ENCODE measurements at regions not wholly inside any gene's neighbourhood (a gene's known extent, or its start where the extent isn't known, plus 50 kb on each side); places are given as distances from the start of the nearest gene placed in this dataset.

GRCh38 chr3:159151130-159151529 is 349.3 kb downstream of the MFSD1 start:
- no peak for TF ChIP-seq CTCF (conservative IDR thresholded peaks at IDR 0.05; ENCODE audit: low read length)
- no peak for TF ChIP-seq EZH2phosphoT487 (IDR thresholded peaks at IDR 0.05; ENCODE audit: borderline replicate concordance, low read depth, low read length)

Data from OCI-LY7 (cell line).